ENCODE measurements at regions not wholly inside any gene's neighbourhood (a gene's known extent, or its start where the extent isn't known, plus 50 kb on each side); places are given as distances from the start of the nearest gene placed in this dataset.

GRCh38 chr4:84291969-84292368, 207.1 kb downstream of the NKX6-1 start:
- Histone ChIP-seq H3K4me1 (ENCODE audit: control insufficient read depth in 3 of 3, insufficient read depth in 2 of 3, low read depth in 1 of 3, low read length in 2 of 3) (peaks cover 0 to 7% (median 0%) of the 10 kb centered on the region in 3 donors), H3K9me3 (ENCODE audit: control insufficient read depth in 2 of 2, insufficient read depth in 1 of 2, low read depth in 1 of 2, low read length in 1 of 2) (no peaks in the 10 kb centered on the region), H3K4me3 (ENCODE audit: low read depth in 1 of 3, low read length in 3 of 3) (no peak overlapping the region), H3K27ac (ENCODE audit: low read depth in 1 of 3, low read length in 2 of 3) (no peak overlapping the region), H3K36me3 (ENCODE audit: control insufficient read depth in 3 of 3, insufficient read depth in 2 of 3, low read depth in 1 of 3, low read length in 3 of 3) (no peaks in the 10 kb centered on the region), H3K27me3 (ENCODE audit: control insufficient read depth in 3 of 3, insufficient read depth in 3 of 3, low read length in 3 of 3) (no peaks in the 10 kb centered on the region)
- DNase-seq: peak in 1 of 2 donors; percentile 58
- WGBS, 3 donors: 33 to 52% (median 36%) methylated on average over 2 of the region's 2 CpGs
- no peak for FAIRE-seq

GRCh38 chr4:84286048-84286447, 213.0 kb downstream of the NKX6-1 start:
- FAIRE-seq (no peak), DNase-seq (no peak)
- H3K27ac ChIP-seq (ENCODE audit: low read depth in 1 of 3, low read length in 2 of 3): no peak overlapping the region
- no peaks in the 10 kb centered on the region for H3K9me3 ChIP-seq (ENCODE audit: control insufficient read depth in 2 of 2, insufficient read depth in 1 of 2, low read depth in 1 of 2, low read length in 1 of 2)
- 66 to 71% (median 68%) methylated on average over 5 of the region's 5 CpGs for WGBS, 3 donors
- no peaks in the 10 kb centered on the region for H3K36me3 ChIP-seq (ENCODE audit: control insufficient read depth in 3 of 3, insufficient read depth in 2 of 3, low read depth in 1 of 3, low read length in 3 of 3)
- no peaks in the 10 kb centered on the region for H3K27me3 ChIP-seq (ENCODE audit: control insufficient read depth in 3 of 3, insufficient read depth in 3 of 3, low read length in 3 of 3)
- H3K4me1 ChIP-seq (ENCODE audit: control insufficient read depth in 3 of 3, insufficient read depth in 2 of 3, low read depth in 1 of 3, low read length in 2 of 3): peaks cover 0 to 3% (median 0%) of the 10 kb centered on the region in 3 donors
- no peak overlapping the region for H3K4me3 ChIP-seq (ENCODE audit: low read depth in 1 of 3, low read length in 3 of 3)

GRCh38 chr4:84279678-84280077, 219.4 kb downstream of the NKX6-1 start:
- H3K27me3 ChIP-seq (ENCODE audit: control insufficient read depth in 3 of 3, insufficient read depth in 3 of 3, low read length in 3 of 3): no peaks in the 10 kb centered on the region
- H3K4me1 ChIP-seq (ENCODE audit: control insufficient read depth in 3 of 3, insufficient read depth in 2 of 3, low read depth in 1 of 3, low read length in 2 of 3): peaks cover 0 to 3% (median 0%) of the 10 kb centered on the region in 3 donors
- H3K27ac ChIP-seq (ENCODE audit: low read depth in 1 of 3, low read length in 2 of 3): no peak overlapping the region
- no peak for FAIRE-seq
- no peak for DNase-seq
- no peak overlapping the region for H3K4me3 ChIP-seq (ENCODE audit: low read depth in 1 of 3, low read length in 3 of 3)
- H3K9me3 ChIP-seq (ENCODE audit: control insufficient read depth in 2 of 2, insufficient read depth in 1 of 2, low read depth in 1 of 2, low read length in 1 of 2): no peaks in the 10 kb centered on the region
- no peaks in the 10 kb centered on the region for H3K36me3 ChIP-seq (ENCODE audit: control insufficient read depth in 3 of 3, insufficient read depth in 2 of 3, low read depth in 1 of 3, low read length in 3 of 3)
- 57 to 72% (median 66%) methylated on average over 1 of the region's 1 CpG for WGBS, 3 donors

- FAIRE-seq (no peak), DNase-seq (no peak)
- Histone ChIP-seq H3K9me3 (ENCODE audit: control insufficient read depth in 2 of 2, insufficient read depth in 1 of 2, low read depth in 1 of 2, low read length in 1 of 2) (no peaks in the 10 kb centered on the region), H3K27ac (ENCODE audit: low read depth in 1 of 3, low read length in 2 of 3) (no peak overlapping the region), H3K4me3 (ENCODE audit: low read depth in 1 of 3, low read length in 3 of 3) (no peak overlapping the region), H3K27me3 (ENCODE audit: control insufficient read depth in 3 of 3, insufficient read depth in 3 of 3, low read length in 3 of 3) (no peaks in the 10 kb centered on the region), H3K4me1 (ENCODE audit: control insufficient read depth in 3 of 3, insufficient read depth in 2 of 3, low read depth in 1 of 3, low read length in 2 of 3) (peaks cover 0 to 3% (median 0%) of the 10 kb centered on the region in 3 donors), H3K36me3 (ENCODE audit: control insufficient read depth in 3 of 3, insufficient read depth in 2 of 3, low read depth in 1 of 3, low read length in 3 of 3) (no peaks in the 10 kb centered on the region)
- 68 to 92% (median 85%) methylated on average over 2 of the region's 2 CpGs for WGBS, 3 donors
Observed at GRCh38 chr4:84277923-84278322, 221.2 kb downstream of the NKX6-1 start.

GRCh38 chr4:84276752-84277151, 222.3 kb downstream of the NKX6-1 start:
- H3K27me3 ChIP-seq (ENCODE audit: control insufficient read depth in 3 of 3, insufficient read depth in 3 of 3, low read length in 3 of 3): no peaks in the 10 kb centered on the region
- 67 to 88% (median 79%) methylated on average over 1 of the region's 1 CpG for WGBS, 3 donors
- DNase-seq (peak in 1 of 2 donors; percentile 25), FAIRE-seq (no peak)
- no peak overlapping the region for H3K4me3 ChIP-seq (ENCODE audit: low read depth in 1 of 3, low read length in 3 of 3)
- H3K9me3 ChIP-seq (ENCODE audit: control insufficient read depth in 2 of 2, insufficient read depth in 1 of 2, low read depth in 1 of 2, low read length in 1 of 2): no peaks in the 10 kb centered on the region
- H3K4me1 ChIP-seq (ENCODE audit: control insufficient read depth in 3 of 3, insufficient read depth in 2 of 3, low read depth in 1 of 3, low read length in 2 of 3): no peaks in the 10 kb centered on the region
- H3K36me3 ChIP-seq (ENCODE audit: control insufficient read depth in 3 of 3, insufficient read depth in 2 of 3, low read depth in 1 of 3, low read length in 3 of 3): no peaks in the 10 kb centered on the region
- H3K27ac ChIP-seq (ENCODE audit: low read depth in 1 of 3, low read length in 2 of 3): no peak overlapping the region

GRCh38 chr4:84269536-84270044, 229.5 kb downstream of the NKX6-1 start:
- Histone ChIP-seq H3K36me3 (ENCODE audit: control insufficient read depth in 3 of 3, insufficient read depth in 2 of 3, low read depth in 1 of 3, low read length in 3 of 3) (no peaks in the 10 kb centered on the region), H3K27me3 (ENCODE audit: control insufficient read depth in 3 of 3, insufficient read depth in 3 of 3, low read length in 3 of 3) (no peaks in the 10 kb centered on the region), H3K4me1 (ENCODE audit: control insufficient read depth in 3 of 3, insufficient read depth in 2 of 3, low read depth in 1 of 3, low read length in 2 of 3) (peaks cover 0 to 3% (median 0%) of the 10 kb centered on the region in 3 donors), H3K27ac (ENCODE audit: low read depth in 1 of 3, low read length in 2 of 3) (peak overlapping the region in 1 of 3 donors; percentile 59), H3K4me3 (ENCODE audit: low read depth in 1 of 3, low read length in 3 of 3) (no peak overlapping the region), H3K9me3 (ENCODE audit: control insufficient read depth in 2 of 2, insufficient read depth in 1 of 2, low read depth in 1 of 2, low read length in 1 of 2) (no peaks in the 10 kb centered on the region)
- DNase-seq: peak; percentile 78 to 79
- FAIRE-seq: no peak

GRCh38 chr4:84264652-84265051, 234.4 kb downstream of the NKX6-1 start:
- H3K9me3 ChIP-seq (ENCODE audit: control insufficient read depth in 2 of 2, insufficient read depth in 1 of 2, low read depth in 1 of 2, low read length in 1 of 2): no peaks in the 10 kb centered on the region
- FAIRE-seq (no peak), DNase-seq (no peak)
- no peaks in the 10 kb centered on the region for H3K27me3 ChIP-seq (ENCODE audit: control insufficient read depth in 3 of 3, insufficient read depth in 3 of 3, low read length in 3 of 3)
- H3K4me1 ChIP-seq (ENCODE audit: control insufficient read depth in 3 of 3, insufficient read depth in 2 of 3, low read depth in 1 of 3, low read length in 2 of 3): peaks cover 0 to 3% (median 0%) of the 10 kb centered on the region in 3 donors
- no peak overlapping the region for H3K27ac ChIP-seq (ENCODE audit: low read depth in 1 of 3, low read length in 2 of 3)
- no peak overlapping the region for H3K4me3 ChIP-seq (ENCODE audit: low read depth in 1 of 3, low read length in 3 of 3)
- H3K36me3 ChIP-seq (ENCODE audit: control insufficient read depth in 3 of 3, insufficient read depth in 2 of 3, low read depth in 1 of 3, low read length in 3 of 3): no peaks in the 10 kb centered on the region

GRCh38 chr4:84263415-84263814, 235.7 kb downstream of the NKX6-1 start:
- DNase-seq (no peak), FAIRE-seq (no peak)
- H3K9me3 ChIP-seq (ENCODE audit: control insufficient read depth in 2 of 2, insufficient read depth in 1 of 2, low read depth in 1 of 2, low read length in 1 of 2): peaks cover 0 to 6% of the 10 kb centered on the region in 2 donors
- no peaks in the 10 kb centered on the region for H3K36me3 ChIP-seq (ENCODE audit: control insufficient read depth in 3 of 3, insufficient read depth in 2 of 3, low read depth in 1 of 3, low read length in 3 of 3)
- H3K27ac ChIP-seq (ENCODE audit: low read depth in 1 of 3, low read length in 2 of 3): no peak overlapping the region
- H3K4me3 ChIP-seq (ENCODE audit: low read depth in 1 of 3, low read length in 3 of 3): no peak overlapping the region
- H3K4me1 ChIP-seq (ENCODE audit: control insufficient read depth in 3 of 3, insufficient read depth in 2 of 3, low read depth in 1 of 3, low read length in 2 of 3): no peaks in the 10 kb centered on the region
- H3K27me3 ChIP-seq (ENCODE audit: control insufficient read depth in 3 of 3, insufficient read depth in 3 of 3, low read length in 3 of 3): no peaks in the 10 kb centered on the region

- Histone ChIP-seq H3K27ac (ENCODE audit: low read depth in 1 of 3, low read length in 2 of 3) (no peak overlapping the region), H3K27me3 (ENCODE audit: control insufficient read depth in 3 of 3, insufficient read depth in 3 of 3, low read length in 3 of 3) (no peaks in the 10 kb centered on the region)
Observed at GRCh38 chr4:84260495-84260894, 238.6 kb downstream of the NKX6-1 start.

More at GRCh38 chr4:84260495-84260894, 238.6 kb downstream of the NKX6-1 start:
- DNase-seq (no peak), FAIRE-seq (no peak)
- H3K4me1 ChIP-seq (ENCODE audit: control insufficient read depth in 3 of 3, insufficient read depth in 2 of 3, low read depth in 1 of 3, low read length in 2 of 3): no peaks in the 10 kb centered on the region
- no peak overlapping the region for H3K4me3 ChIP-seq (ENCODE audit: low read depth in 1 of 3, low read length in 3 of 3)
- H3K9me3 ChIP-seq (ENCODE audit: control insufficient read depth in 2 of 2, insufficient read depth in 1 of 2, low read depth in 1 of 2, low read length in 1 of 2): peaks cover 0 to 6% of the 10 kb centered on the region in 2 donors
- no peaks in the 10 kb centered on the region for H3K36me3 ChIP-seq (ENCODE audit: control insufficient read depth in 3 of 3, insufficient read depth in 2 of 3, low read depth in 1 of 3, low read length in 3 of 3)
